GM18517 (cell line): ENCODE measurements at regions not wholly inside any gene's neighbourhood (a gene's known extent, or its start where the extent isn't known, plus 50 kb on each side); places are given as distances from the start of the nearest gene placed in this dataset.

Experiments
- ATAC-seq: cut with Tn5 transposase; IDR thresholded peaks from one replicate; pipeline ENCODE4 v1.9.1; 2021; ENCODE audit warnings: mild to moderate bottlenecking, moderate library complexity; ENCODE audit not compliant: unreplicated experiment

DNA sequence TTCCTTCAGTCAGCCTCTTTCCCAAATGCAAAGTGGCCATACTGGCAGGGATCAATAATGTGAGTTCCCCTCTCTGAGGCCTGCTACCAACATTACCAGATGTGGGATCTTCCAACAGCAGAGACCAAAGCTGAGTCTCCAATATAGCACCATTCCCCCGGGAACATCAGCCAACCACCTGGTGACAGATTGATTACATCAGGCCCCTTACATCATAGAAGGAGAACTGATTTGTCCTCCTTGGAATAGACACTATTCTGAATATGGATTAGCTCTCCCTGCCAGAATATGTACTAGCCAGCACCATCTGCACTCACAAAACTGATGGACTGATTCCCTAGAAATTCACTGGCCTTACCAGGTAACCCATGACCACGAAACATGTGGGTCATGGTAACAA lies 61.9 kb upstream of the CARMIL1 start:
- no peak for ATAC-seq

DNA sequence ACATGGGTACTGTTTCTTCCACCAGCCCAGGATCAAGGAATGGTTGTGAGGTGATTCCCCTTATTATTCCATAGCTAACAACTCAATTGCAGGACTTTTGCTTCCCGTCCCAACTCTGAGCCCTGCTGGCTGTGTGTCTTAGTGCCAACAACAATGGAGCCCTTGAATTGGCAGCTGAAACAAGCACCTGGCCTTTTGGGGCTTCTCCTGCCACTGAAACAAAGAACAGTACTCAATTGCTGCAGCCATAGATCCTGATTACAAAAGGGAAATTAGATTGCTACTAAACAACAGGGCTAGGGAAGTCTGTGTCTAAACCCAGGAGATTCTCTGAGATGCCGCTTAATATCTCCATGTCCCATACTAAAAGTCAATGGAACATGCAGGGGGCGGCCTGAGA lies 61.3 kb upstream of the CARMIL1 start:
- ATAC-seq, result no peak

DNA sequence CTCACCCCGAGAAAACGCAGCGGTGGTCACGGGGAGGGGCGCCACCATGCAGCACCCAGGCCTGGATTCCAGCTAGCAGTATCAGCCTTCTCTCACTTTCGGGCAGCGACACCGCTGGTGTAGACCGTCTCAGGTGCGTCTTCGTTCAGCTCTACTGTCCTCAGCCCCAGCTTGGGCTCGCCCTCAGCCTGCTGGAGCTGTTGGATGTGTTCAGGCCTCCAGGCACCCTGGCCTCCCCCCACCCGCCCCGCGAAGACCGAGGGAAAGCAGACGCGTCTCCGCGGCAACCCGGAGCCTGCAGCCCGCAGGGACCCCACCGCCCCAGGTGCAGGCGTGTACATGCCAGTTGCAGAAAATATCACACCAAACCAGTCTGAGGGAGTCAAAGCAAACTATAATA lies 60.8 kb upstream of the CARMIL1 start:
- ATAC-seq, result no peak

DNA sequence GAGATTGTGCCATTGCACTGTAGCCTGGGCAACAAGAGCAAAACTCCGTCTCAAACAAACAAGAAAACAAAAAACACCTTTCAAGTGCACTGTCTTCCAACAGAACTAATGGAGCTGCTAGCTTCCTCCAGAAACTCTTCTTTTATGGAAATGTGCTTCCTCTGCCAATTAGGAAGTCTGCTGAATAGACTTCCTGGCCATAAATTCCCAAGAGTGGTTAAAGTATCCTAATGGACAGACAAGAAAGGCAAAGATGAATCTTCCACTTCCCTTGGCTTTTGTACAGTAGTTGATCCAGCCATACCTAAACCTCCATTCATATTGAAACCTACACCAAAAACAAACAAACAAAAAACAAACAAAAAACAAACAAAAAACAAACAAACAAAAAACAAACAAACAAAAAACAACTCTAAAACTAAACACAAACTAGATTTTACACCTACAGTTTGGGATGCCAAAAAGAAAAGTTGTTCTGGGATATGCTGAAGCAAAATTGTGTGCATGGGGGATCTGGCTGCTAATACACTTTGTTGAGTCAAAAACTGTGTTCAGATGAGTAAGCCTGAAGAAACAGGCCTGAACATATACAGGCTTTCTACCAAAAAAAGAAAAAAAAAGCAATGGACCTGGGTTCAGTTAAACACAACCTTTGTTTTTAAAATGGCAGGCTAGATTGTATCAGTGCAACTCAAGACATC lies 59.8 kb upstream of the CARMIL1 start:
- ATAC-seq, result no peak

DNA sequence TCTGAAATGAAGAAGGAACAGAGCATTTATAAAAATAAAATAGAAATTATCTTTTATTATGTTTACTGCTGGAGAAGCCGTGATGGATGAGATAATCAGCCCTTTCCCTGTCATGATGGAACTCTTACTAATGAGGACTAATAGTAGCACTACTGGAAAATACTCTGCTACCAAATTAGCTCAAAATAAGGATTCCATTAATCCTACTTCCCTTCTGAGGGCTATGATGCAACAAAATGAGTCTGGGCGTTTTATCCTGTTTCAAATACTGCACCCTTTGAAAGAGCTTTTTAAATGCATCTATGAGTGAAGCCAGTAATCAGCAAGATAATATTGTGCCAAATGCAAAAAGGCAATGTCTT lies 59.3 kb upstream of the CARMIL1 start:
- ATAC-seq, result no peak

DNA sequence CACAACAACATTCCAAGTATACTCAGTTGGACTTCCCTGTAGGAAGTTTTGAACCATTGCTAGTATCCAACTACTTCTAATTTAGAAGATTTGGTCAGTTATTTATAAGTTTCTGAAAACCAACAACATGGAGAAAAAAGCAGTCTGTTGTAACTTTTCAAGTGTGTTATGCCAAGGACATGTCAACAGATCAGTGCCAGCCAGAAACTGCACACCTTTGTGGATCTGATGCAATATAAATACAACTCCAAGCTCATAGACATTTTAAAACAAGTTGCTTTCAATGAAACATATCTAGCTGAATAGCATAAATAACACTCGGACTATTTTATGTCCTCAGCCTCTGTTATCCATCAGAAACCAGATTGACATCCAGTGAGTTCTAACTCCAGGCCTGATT lies 58.3 kb upstream of the CARMIL1 start:
- no peak for ATAC-seq

DNA sequence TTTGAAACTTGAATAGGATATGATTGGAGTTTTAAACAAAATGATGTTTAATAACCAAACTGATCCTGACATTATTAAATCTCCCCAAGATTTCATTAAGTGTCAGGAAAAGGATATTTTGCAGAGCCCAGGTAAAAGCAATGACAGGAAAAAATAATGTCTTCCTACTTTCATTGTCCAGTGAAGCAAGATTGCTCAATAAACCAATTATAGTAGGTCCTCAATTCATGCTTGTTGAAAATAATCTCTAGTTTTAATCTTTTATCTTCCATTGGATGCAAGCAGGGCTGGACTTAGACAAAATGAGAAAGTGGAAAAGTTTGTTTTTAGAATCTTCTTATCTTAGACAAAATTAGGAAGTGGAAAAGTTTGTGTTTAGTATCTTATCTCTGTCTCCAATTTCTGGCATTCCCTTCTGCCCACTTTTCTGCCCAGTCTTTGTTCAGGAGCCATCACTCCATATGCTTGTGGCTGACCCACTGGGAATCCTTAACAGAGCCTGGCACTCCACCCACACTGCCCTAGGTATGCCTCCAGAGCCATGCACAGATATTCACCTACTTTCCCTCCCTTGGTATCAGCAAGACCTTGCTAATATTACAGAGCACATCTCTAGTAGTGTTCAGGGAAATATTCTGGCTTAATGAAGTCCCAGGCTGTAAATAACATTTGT lies 57.0 kb upstream of the CARMIL1 start:
- ATAC-seq, result no peak

DNA sequence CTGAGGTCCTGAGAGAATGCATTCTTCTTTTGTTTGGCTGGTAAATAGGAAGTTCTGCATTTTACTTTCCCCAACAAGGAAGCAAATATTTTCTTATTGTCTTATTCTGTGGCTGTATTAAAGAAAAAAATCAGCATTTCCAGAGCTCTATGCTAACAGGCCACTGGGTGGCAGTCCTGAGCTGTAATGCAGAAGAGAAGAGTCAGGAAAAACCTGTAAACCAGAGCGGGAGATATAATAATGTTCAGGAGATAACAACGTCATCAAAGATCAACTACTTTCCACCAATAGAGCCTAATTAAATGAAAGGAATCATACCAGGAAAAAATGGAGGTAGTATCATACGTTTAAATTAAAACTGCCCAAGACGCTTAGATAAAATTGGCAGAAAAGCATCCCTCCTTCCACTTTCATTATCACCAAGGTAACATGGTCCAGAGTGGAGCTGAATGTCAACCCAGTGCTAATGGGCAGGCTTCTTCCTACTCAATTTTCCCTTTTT lies 55.6 kb upstream of the CARMIL1 start:
- ATAC-seq, result no peak

DNA sequence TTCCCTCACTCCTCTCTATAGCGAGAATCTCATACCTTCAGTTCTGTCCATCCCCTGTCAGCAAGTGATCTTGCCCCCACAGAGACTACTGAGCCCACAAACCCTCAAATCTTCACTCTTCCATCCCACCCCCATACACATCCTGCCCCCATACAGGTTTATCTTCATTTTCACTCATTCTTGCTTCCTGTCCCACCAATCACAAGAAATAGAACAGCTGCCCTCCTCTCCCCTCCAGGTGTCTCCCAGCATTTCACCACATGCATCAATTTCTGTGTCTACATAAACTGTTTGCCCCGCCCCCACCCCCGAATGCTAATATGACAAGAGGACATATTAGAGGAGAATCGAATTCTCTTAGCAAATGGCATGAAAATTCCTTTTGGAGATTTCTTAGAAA lies 54.9 kb upstream of the CARMIL1 start:
- ATAC-seq, result no peak

DNA sequence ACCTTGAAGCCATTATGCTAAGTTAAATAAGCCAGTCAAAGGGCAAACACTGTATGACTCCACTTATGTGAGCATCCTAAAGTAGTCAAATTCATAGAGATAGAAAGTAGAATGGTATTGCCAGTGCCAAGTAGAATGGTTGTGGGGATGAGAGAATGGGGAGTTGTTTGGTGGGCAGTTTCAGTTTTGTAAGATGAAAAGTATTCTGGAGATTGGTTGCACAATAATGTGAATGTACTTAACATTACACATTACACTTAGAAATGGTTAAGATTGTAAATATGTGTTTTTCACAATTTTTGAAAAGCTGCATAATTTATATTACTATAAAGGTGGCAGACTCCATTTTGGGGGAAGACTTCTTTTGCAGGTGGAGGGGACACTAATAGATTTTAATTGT lies 51.3 kb upstream of the CARMIL1 start:
- ATAC-seq, result no peak
